HL-60 (cell line): ENCODE measurements at regions not wholly inside any gene's neighbourhood (a gene's known extent, or its start where the extent isn't known, plus 50 kb on each side); places are given as distances from the start of the nearest gene placed in this dataset.

Experiments used
- DNase-seq, 2 experiments: peaks; one replicate each; pipeline ENCODE4 v3.0.0-alpha.2; 2010 to 2020; ENCODE audit warnings: low read depth in 1 of 2, low spot score in 1 of 2
- H3K27ac ChIP-seq: fragments of 250-450 bp; sonication (Bioruptor Pico); replicated peaks from 2 replicates; pipeline ENCODE4 v1.5.1; 2020; ENCODE audit warnings: mild to moderate bottlenecking, moderate library complexity
- H3K27me3 ChIP-seq: fragments of 250-450 bp; sonication (Bioruptor Pico); 2 replicates; pipeline ENCODE4 v1.5.1; 2021; ENCODE audit warnings: mild to moderate bottlenecking, moderate library complexity; ENCODE audit not compliant: insufficient read depth, poor library complexity, severe bottlenecking
- H3K4me3 ChIP-seq: replicated peaks from 2 replicates; pipeline ENCODE4 v1.5.1; 2011; ENCODE audit warnings: mild to moderate bottlenecking, control low read depth, low read length; ENCODE audit not compliant: insufficient read depth
- GABPA ChIP-seq: IDR thresholded peaks from 2 replicates; pipeline ENCODE4 v1.6.1; 2012; ENCODE audit warnings: low read depth
- POLR2AphosphoS5 ChIP-seq: IDR thresholded peaks from 2 replicates; pipeline ENCODE4 v1.6.1; 2012; ENCODE audit warnings: low read depth
- SPI1 ChIP-seq: IDR thresholded peaks from 2 replicates; pipeline ENCODE4 v1.6.1; 2012; ENCODE audit warnings: low read depth, mild to moderate bottlenecking, borderline replicate concordance
- TF ChIP-seq, protein P1 (sequence below): IDR thresholded peaks from one replicate; pipeline ENCODE4 v1.5.1; 2011; ENCODE audit warnings: low read length, control low read depth, inconsistent platforms; ENCODE audit not compliant: insufficient read depth
- TF ChIP-seq, protein P2 (sequence below): IDR thresholded peaks from 2 replicates; pipeline ENCODE4 v1.6.1; 2012; ENCODE audit warnings: low read depth; ENCODE audit not compliant: insufficient replicate concordance

DNA sequence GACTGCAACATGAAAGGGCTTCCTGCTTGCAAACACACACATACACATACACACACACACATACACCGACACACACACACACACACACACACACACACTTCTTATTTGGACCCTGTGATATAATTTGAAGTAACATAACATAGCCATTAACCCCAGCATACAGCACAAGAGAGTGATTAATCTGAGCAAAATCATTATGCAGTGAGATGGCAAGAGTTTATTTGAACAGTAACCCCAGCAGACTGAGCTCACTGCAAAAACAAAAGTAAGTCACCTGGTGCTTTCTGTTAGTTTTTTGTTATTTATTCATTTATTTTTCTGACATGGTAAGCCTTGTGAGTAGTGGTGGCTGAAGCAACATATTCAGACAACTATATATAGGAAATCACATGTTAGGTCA lies 93.7 kb downstream of the NOL4 start:
- H3K4me3 ChIP-seq, result no peak overlapping the region
- no peak for DNase-seq
- no peak overlapping the region for H3K27ac ChIP-seq
- TF ChIP-seq, protein P1, sequence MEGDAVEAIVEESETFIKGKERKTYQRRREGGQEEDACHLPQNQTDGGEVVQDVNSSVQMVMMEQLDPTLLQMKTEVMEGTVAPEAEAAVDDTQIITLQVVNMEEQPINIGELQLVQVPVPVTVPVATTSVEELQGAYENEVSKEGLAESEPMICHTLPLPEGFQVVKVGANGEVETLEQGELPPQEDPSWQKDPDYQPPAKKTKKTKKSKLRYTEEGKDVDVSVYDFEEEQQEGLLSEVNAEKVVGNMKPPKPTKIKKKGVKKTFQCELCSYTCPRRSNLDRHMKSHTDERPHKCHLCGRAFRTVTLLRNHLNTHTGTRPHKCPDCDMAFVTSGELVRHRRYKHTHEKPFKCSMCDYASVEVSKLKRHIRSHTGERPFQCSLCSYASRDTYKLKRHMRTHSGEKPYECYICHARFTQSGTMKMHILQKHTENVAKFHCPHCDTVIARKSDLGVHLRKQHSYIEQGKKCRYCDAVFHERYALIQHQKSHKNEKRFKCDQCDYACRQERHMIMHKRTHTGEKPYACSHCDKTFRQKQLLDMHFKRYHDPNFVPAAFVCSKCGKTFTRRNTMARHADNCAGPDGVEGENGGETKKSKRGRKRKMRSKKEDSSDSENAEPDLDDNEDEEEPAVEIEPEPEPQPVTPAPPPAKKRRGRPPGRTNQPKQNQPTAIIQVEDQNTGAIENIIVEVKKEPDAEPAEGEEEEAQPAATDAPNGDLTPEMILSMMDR, result no peak
- TF ChIP-seq, protein P2, sequence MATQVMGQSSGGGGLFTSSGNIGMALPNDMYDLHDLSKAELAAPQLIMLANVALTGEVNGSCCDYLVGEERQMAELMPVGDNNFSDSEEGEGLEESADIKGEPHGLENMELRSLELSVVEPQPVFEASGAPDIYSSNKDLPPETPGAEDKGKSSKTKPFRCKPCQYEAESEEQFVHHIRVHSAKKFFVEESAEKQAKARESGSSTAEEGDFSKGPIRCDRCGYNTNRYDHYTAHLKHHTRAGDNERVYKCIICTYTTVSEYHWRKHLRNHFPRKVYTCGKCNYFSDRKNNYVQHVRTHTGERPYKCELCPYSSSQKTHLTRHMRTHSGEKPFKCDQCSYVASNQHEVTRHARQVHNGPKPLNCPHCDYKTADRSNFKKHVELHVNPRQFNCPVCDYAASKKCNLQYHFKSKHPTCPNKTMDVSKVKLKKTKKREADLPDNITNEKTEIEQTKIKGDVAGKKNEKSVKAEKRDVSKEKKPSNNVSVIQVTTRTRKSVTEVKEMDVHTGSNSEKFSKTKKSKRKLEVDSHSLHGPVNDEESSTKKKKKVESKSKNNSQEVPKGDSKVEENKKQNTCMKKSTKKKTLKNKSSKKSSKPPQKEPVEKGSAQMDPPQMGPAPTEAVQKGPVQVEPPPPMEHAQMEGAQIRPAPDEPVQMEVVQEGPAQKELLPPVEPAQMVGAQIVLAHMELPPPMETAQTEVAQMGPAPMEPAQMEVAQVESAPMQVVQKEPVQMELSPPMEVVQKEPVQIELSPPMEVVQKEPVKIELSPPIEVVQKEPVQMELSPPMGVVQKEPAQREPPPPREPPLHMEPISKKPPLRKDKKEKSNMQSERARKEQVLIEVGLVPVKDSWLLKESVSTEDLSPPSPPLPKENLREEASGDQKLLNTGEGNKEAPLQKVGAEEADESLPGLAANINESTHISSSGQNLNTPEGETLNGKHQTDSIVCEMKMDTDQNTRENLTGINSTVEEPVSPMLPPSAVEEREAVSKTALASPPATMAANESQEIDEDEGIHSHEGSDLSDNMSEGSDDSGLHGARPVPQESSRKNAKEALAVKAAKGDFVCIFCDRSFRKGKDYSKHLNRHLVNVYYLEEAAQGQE, result no peak
- no peaks in the 10 kb centered on the region for H3K27me3 ChIP-seq

GRCh38 chr18:34128436-34128835 lies 96.3 kb downstream of the NOL4 start:
- no peak overlapping the region for H3K4me3 ChIP-seq
- TF ChIP-seq, protein P1, result no peak
- TF ChIP-seq GABPA (no peak), SPI1 (no peak), POLR2AphosphoS5 (no peak)
- TF ChIP-seq, protein P2, result no peak
- no peak for DNase-seq
- no peaks in the 10 kb centered on the region for H3K27me3 ChIP-seq
- H3K27ac ChIP-seq, result no peak overlapping the region

GRCh38 chr18:34126121-34126520 lies 98.6 kb downstream of the NOL4 start:
- TF ChIP-seq POLR2AphosphoS5 (no peak), GABPA (no peak), SPI1 (no peak)
- TF ChIP-seq, protein P2, result no peak
- TF ChIP-seq, protein P1, result no peak
- no peak for DNase-seq
- Histone ChIP-seq H3K27ac (no peak overlapping the region), H3K4me3 (no peak overlapping the region), H3K27me3 (no peaks in the 10 kb centered on the region)
